Upper lobe of left lung (tissue), 6 donors: ENCODE measurements at regions not wholly inside any gene's neighbourhood (a gene's known extent, or its start where the extent isn't known, plus 50 kb on each side); places are given as distances from the start of the nearest gene placed in this dataset.
"Not testable (repeated sequence)": the region's sequence is repeated elsewhere in the genome, so short reads cannot be mapped to it uniquely, and the experiment has no call there.

Source experiments
- ATAC-seq, 2 donors: fragments of 200-7000 bp; cut with Tn5 transposase; one replicate each; pipeline ENCODE4 v1.9.1; 2022; ENCODE audit warnings: mild to moderate bottlenecking in 2 of 2, moderate library complexity in 2 of 2; ENCODE audit not compliant: low FRiP score in 2 of 2
- DNase-seq, 2 donors: peaks; one replicate each; pipeline ENCODE4 v3.0.0-alpha.2; 2019 to 2020
- H3K27ac ChIP-seq, 4 donors: fragments of 200-600 bp; sonication (generic); one replicate each; pipeline ENCODE4 v1.5.1; 2016 to 2019
- H3K27me3 ChIP-seq, 4 donors: fragments of 200-600 bp; sonication (generic); one replicate each; pipeline ENCODE4 v1.5.1; 2017 to 2019
- H3K36me3 ChIP-seq, 4 donors: fragments of 200-600 bp; sonication (generic); one replicate each; pipeline ENCODE4 v1.5.1; 2016 to 2019
- H3K4me1 ChIP-seq, 4 donors: fragments of 200-600 bp; sonication (generic); one replicate each; pipeline ENCODE4 v1.5.1; 2018 to 2019
- H3K4me3 ChIP-seq, 4 donors: fragments of 200-600 bp; sonication (generic); one replicate each; pipeline ENCODE4 v1.5.1; 2017 to 2019; ENCODE audit warnings: mild to moderate bottlenecking in 2 of 4, moderate library complexity in 1 of 4
- H3K9me3 ChIP-seq, 4 donors: fragments of 200-600 bp; sonication (generic); one replicate each; pipeline ENCODE4 v1.5.1; 2018 to 2019
- CTCF ChIP-seq, 6 experiments: fragments of 450-650 bp in 4 of 6; fragments of 200-600 bp in 2 of 6; sonication (generic) in 2 of 6; IDR thresholded peaks; one replicate each; pipeline ENCODE4 v1.5.1; 2016 to 2019; ENCODE audit warnings: antibody characterized with exemption in 6 of 6
- EP300 ChIP-seq, 4 donors: sonication (generic); formaldehyde crosslinking; IDR thresholded peaks; one replicate each; pipeline ENCODE4 v1.5.1; 2017; ENCODE audit warnings: antibody characterized with exemption in 4 of 4, control low read depth in 2 of 4
- POLR2A ChIP-seq, 4 donors: fragments of 450-650 bp; IDR thresholded peaks; one replicate each; pipeline ENCODE4 v1.5.1; 2016 to 2017; ENCODE audit warnings: antibody characterized with exemption in 4 of 4, mild to moderate bottlenecking in 2 of 4
- POLR2AphosphoS5 ChIP-seq, 2 donors: sonication (generic); formaldehyde crosslinking; IDR thresholded peaks; one replicate each; pipeline ENCODE4 v1.5.1; 2017; ENCODE audit warnings: antibody characterized with exemption in 2 of 2
- WGBS, 2 donors: methylation state at CpG; one replicate each; pipeline ENCODE4 v1.1.5; 2017 to 2018; 5-methylcytosine and 5-hydroxymethylcytosine counted together
- donor health status: DM: no; HTN: no; CAD: no; lungs with moderate emphysema.
- donor health status: DM: no; HTN: yes; CAD: no; lungs with severe emphysema.

GRCh38 chr5:119953474-119953873 lies 324.1 kb downstream of the FAM170A start:
- ATAC-seq, result no peak

GRCh38 chr5:119954106-119954505 lies 324.7 kb downstream of the FAM170A start:
- no peak for DNase-seq
- Histone ChIP-seq H3K9me3 (no peaks in the 10 kb centered on the region), H3K4me3 (no peak overlapping the region), H3K27me3 (no peaks in the 10 kb centered on the region), H3K36me3 (no peaks in the 10 kb centered on the region), H3K27ac (no peak overlapping the region), H3K4me1 (no peaks in the 10 kb centered on the region)
- TF ChIP-seq EP300 (IDR thresholded peaks at IDR 0.05) (no peak), CTCF (IDR thresholded peaks at IDR 0.05) (no peak), POLR2AphosphoS5 (IDR thresholded peaks at IDR 0.05) (no peak), POLR2A (IDR thresholded peaks at IDR 0.05) (no peak)
- no peak for ATAC-seq

More at GRCh38 chr5:119953474-119953873, 324.1 kb downstream of the FAM170A start:
- DNase-seq, result no peak
- Histone ChIP-seq H3K36me3 (no peaks in the 10 kb centered on the region), H3K4me1 (no peaks in the 10 kb centered on the region), H3K27me3 (no peaks in the 10 kb centered on the region), H3K4me3 (no peak overlapping the region), H3K9me3 (no peaks in the 10 kb centered on the region), H3K27ac (no peak overlapping the region)
- no peak for TF ChIP-seq POLR2AphosphoS5 (IDR thresholded peaks at IDR 0.05)
- TF ChIP-seq CTCF (IDR thresholded peaks at IDR 0.05), result no peak
- no peak for TF ChIP-seq POLR2A (IDR thresholded peaks at IDR 0.05)
- no peak for TF ChIP-seq EP300 (IDR thresholded peaks at IDR 0.05)
- 0 to 100% methylated on average over 1 of the region's 1 CpG for WGBS, 2 donors

GRCh38 chr5:119961993-119962392 lies 332.6 kb downstream of the FAM170A start:
- Histone ChIP-seq H3K27ac (no peak overlapping the region), H3K27me3 (no peaks in the 10 kb centered on the region), H3K4me1 (no peaks in the 10 kb centered on the region), H3K9me3 (no peaks in the 10 kb centered on the region), H3K36me3 (no peaks in the 10 kb centered on the region), H3K4me3 (no peak overlapping the region)
- DNase-seq, result no peak
- TF ChIP-seq POLR2A (IDR thresholded peaks at IDR 0.05), result no peak
- no peak for TF ChIP-seq POLR2AphosphoS5 (IDR thresholded peaks at IDR 0.05)
- no peak for TF ChIP-seq EP300 (IDR thresholded peaks at IDR 0.05)
- no peak for TF ChIP-seq CTCF (IDR thresholded peaks at IDR 0.05)
- no peak for ATAC-seq
- 59 to 75% methylated on average over 1 of the region's 1 CpG for WGBS, 2 donors

GRCh38 chr5:119966028-119966427 lies 336.7 kb downstream of the FAM170A start:
- ATAC-seq (no peak), DNase-seq (no peak)
- Histone ChIP-seq H3K4me1 (no peaks in the 10 kb centered on the region), H3K36me3 (no peaks in the 10 kb centered on the region), H3K27me3 (no peaks in the 10 kb centered on the region), H3K9me3 (peaks cover 0 to 5% (median 2%) of the 10 kb centered on the region in 4 donors), H3K27ac (no peak overlapping the region), H3K4me3 (no peak overlapping the region)
- TF ChIP-seq CTCF (IDR thresholded peaks at IDR 0.05) (no peak), EP300 (IDR thresholded peaks at IDR 0.05) (no peak)
- WGBS, 2 donors, result 67 to 73% methylated on average over 3 of the region's 3 CpGs

GRCh38 chr5:119968690-119969089 lies 339.3 kb downstream of the FAM170A start:
- Histone ChIP-seq H3K36me3 (no peaks in the 10 kb centered on the region), H3K4me3 (no peak overlapping the region), H3K27ac (no peak overlapping the region), H3K4me1 (no peaks in the 10 kb centered on the region), H3K9me3 (peaks cover 0 to 5% (median 2%) of the 10 kb centered on the region in 4 donors), H3K27me3 (no peaks in the 10 kb centered on the region)
- no peak for DNase-seq
- no peak for ATAC-seq
- TF ChIP-seq EP300 (IDR thresholded peaks at IDR 0.05) (no peak), POLR2A (IDR thresholded peaks at IDR 0.05) (no peak), CTCF (IDR thresholded peaks at IDR 0.05) (no peak), POLR2AphosphoS5 (IDR thresholded peaks at IDR 0.05) (no peak)
- 75 to 90% methylated on average over 2 of the region's 2 CpGs for WGBS, 2 donors

GRCh38 chr5:119987077-119987476 lies 357.7 kb downstream of the FAM170A start:
- 86 to 96% methylated on average over 7 of the region's 7 CpGs for WGBS, 2 donors
- DNase-seq, ATAC-seq, H3K4me3 ChIP-seq, H3K27ac ChIP-seq, H3K36me3 ChIP-seq, H3K27me3 ChIP-seq, H3K4me1 ChIP-seq: not testable (repeated sequence)
- H3K9me3 ChIP-seq, result peaks cover 0 to 12% (median 2%) of the 10 kb centered on the region in 4 donors
